Esophagus muscularis mucosa (tissue), 4 donors: ENCODE measurements at regions not wholly inside any gene's neighbourhood (a gene's known extent, or its start where the extent isn't known, plus 50 kb on each side); places are given as distances from the start of the nearest gene placed in this dataset.

Experiments used
- DNase-seq: peaks from one replicate; pipeline ENCODE4 v3.0.0-alpha.2; 2017; ENCODE audit errors: extremely low spot score
- H3K27ac ChIP-seq, 4 donors: fragments of 200-600 bp; sonication (generic); replicated peaks in 1 of 4; 1 replicate in 3 of 4; 2 replicates in 1 of 4; pipeline ENCODE4 v1.5.1; 2016 to 2019; ENCODE audit warnings: mild to moderate bottlenecking in 1 of 4
- H3K27me3 ChIP-seq, 4 donors: fragments of 200-600 bp; sonication (generic); one replicate each; pipeline versions ENCODE4 v1.5.1 to v1.6.0; 2016 to 2019
- H3K36me3 ChIP-seq, 4 donors: fragments of 200-600 bp; sonication (generic); one replicate each; pipeline ENCODE4 v1.5.1; 2016 to 2019
- H3K4me1 ChIP-seq, 4 donors: fragments of 200-600 bp; sonication (generic); one replicate each; pipeline ENCODE4 v1.5.1; 2016 to 2019
- H3K4me3 ChIP-seq, 4 donors: fragments of 200-600 bp; sonication (generic); 1 replicate in 2 of 4; 2 replicates in 2 of 4; pipeline ENCODE4 v1.5.1; 2016 to 2019; ENCODE audit warnings: mild to moderate bottlenecking in 4 of 4, moderate library complexity in 1 of 4
- H3K9me3 ChIP-seq, 4 donors: fragments of 200-600 bp; sonication (generic); 1 replicate in 3 of 4; 2 replicates in 1 of 4; pipeline ENCODE4 v1.5.1; 2016 to 2019
- EP300 ChIP-seq: sonication (generic); formaldehyde crosslinking; IDR thresholded peaks from one replicate; pipeline ENCODE4 v1.6.1; 2017; ENCODE audit warnings: antibody characterized with exemption
- POLR2A ChIP-seq: fragments of 450-650 bp; IDR thresholded peaks from one replicate; pipeline ENCODE4 v1.6.1; 2017; ENCODE audit warnings: antibody characterized with exemption, moderate library complexity, mild to moderate bottlenecking, low read depth
- POLR2AphosphoS5 ChIP-seq, 2 donors: sonication (generic); formaldehyde crosslinking; IDR thresholded peaks; one replicate each; pipeline ENCODE4 v1.6.1; 2017; ENCODE audit warnings: antibody characterized with exemption in 2 of 2
- WGBS: methylation state at CpG from one replicate; pipeline ENCODE4 v1.1.5; 2018; 5-methylcytosine and 5-hydroxymethylcytosine counted together
- intact Hi-C: fragments of 100-400 bp; cut with DNase I; formaldehyde crosslinking; loops from one replicate; pipeline ENCODE4 v1.15.1; 2023
- TF ChIP-seq, protein P1 (sequence below), 3 experiments: fragments of 200-600 bp in 2 of 3; fragments of 450-650 bp in 1 of 3; sonication (generic) in 2 of 3; IDR thresholded peaks; one replicate each; pipeline ENCODE4 v1.5.1; 2017 to 2019; ENCODE audit warnings: antibody characterized with exemption in 3 of 3, mild to moderate bottlenecking in 2 of 3, moderate library complexity in 1 of 3

DNA sequence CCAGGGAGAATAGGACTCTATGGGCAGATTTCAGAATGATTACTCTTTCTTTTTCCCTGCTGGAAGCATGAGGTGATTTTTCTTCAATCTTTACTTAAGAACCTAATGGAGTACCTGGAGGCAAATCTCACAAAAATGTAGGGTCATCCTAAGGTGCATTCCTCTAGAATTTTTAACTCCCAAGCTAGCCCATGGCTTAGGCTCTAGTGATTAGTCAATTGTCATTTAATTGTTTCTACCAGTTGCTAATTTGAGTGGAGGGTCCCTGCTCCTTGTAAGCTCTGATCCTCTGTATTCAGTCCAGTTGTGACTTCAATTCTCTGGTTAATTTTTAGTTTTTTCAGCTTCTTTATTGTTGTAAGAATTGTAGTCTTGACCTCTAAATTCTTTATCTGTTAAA, 467.0 kb downstream of the HTR1A start:
- no peaks in the 10 kb centered on the region for H3K36me3 ChIP-seq
- no peaks in the 10 kb centered on the region for H3K27me3 ChIP-seq
- intact Hi-C loops, result no loop called here
- H3K9me3 ChIP-seq, result no peaks in the 10 kb centered on the region
- H3K27ac ChIP-seq, result no peak overlapping the region
- no peak for DNase-seq
- H3K4me3 ChIP-seq, result no peak overlapping the region
- TF ChIP-seq POLR2A, result no peak
- no peak for TF ChIP-seq POLR2AphosphoS5 (IDR thresholded peaks at IDR 0.05)
- TF ChIP-seq, protein P1, sequence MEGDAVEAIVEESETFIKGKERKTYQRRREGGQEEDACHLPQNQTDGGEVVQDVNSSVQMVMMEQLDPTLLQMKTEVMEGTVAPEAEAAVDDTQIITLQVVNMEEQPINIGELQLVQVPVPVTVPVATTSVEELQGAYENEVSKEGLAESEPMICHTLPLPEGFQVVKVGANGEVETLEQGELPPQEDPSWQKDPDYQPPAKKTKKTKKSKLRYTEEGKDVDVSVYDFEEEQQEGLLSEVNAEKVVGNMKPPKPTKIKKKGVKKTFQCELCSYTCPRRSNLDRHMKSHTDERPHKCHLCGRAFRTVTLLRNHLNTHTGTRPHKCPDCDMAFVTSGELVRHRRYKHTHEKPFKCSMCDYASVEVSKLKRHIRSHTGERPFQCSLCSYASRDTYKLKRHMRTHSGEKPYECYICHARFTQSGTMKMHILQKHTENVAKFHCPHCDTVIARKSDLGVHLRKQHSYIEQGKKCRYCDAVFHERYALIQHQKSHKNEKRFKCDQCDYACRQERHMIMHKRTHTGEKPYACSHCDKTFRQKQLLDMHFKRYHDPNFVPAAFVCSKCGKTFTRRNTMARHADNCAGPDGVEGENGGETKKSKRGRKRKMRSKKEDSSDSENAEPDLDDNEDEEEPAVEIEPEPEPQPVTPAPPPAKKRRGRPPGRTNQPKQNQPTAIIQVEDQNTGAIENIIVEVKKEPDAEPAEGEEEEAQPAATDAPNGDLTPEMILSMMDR (IDR thresholded peaks at IDR 0.05), result no peak
- no peak for TF ChIP-seq EP300
- H3K4me1 ChIP-seq, result no peaks in the 10 kb centered on the region

DNA sequence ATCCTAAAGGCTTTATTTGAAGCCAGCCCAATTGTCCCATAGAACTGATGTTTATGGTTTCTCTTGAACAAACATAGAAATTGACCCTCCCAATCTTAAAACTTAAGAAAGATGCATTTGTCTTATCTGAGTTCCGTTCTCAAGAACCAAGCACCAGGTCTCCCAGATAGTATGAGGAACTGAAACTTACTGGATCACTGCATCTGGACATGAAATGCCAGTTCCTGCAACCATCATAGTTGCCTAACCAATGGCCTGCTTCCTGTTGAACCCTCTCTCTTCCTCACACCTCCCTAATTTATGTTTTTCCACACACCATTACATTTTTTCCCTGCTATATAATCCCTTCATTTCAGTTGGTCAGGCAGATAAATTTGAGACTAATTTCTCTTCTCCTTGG, 478.9 kb downstream of the HTR1A start:
- Histone ChIP-seq H3K36me3 (no peaks in the 10 kb centered on the region), H3K4me1 (no peaks in the 10 kb centered on the region), H3K9me3 (peaks cover 0 to 10% (median under 1%) of the 10 kb centered on the region in 4 donors), H3K4me3 (no peak overlapping the region), H3K27me3 (no peaks in the 10 kb centered on the region), H3K27ac (no peak overlapping the region)
- DNase-seq, result no peak
- intact Hi-C loops, result no loop called here
- TF ChIP-seq POLR2A, result no peak
- TF ChIP-seq, protein P1 (IDR thresholded peaks at IDR 0.05), result no peak
- no peak for TF ChIP-seq POLR2AphosphoS5 (IDR thresholded peaks at IDR 0.05)
- no peak for TF ChIP-seq EP300
- 91% methylated on average over 1 of the region's 1 CpG for WGBS

DNA sequence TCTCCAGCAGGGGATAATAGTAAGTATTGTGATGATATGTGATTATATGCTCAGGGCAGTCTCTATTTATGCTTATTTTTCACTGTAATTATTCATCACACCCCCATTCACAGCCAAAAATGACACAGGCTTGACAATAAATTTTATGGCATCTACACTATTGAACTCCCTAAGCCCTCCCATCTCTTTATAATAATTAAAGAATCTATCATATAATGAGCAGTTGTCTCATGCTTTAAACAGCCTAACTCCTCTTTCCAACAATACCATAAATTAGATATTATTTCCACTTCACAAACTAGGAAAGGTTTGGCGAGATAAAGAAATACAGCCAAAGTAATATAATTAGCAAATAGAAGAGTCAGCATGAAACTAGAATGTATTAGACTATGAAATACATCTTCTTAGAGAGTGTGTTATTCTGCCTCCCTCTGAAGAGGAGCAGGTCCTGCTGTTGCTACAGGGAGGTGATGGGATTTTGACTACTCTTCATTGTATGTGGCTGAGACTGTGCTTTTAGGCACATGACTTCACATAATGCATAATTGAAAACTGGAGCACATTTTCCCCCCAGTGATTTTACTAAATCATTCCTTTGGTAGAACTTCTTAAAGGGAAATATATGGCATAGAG, 488.8 kb downstream of the HTR1A start:
- intact Hi-C loops, result no loop called here
- Histone ChIP-seq H3K4me1 (no peaks in the 10 kb centered on the region), H3K27me3 (no peaks in the 10 kb centered on the region), H3K36me3 (no peaks in the 10 kb centered on the region), H3K27ac (no peak overlapping the region), H3K9me3 (peaks cover 0 to 10% (median 2%) of the 10 kb centered on the region in 4 donors), H3K4me3 (no peak overlapping the region)
- TF ChIP-seq EP300 (no peak), POLR2A (no peak), POLR2AphosphoS5 (IDR thresholded peaks at IDR 0.05) (no peak)
- TF ChIP-seq, protein P1 (IDR thresholded peaks at IDR 0.05), result no peak
- WGBS, result 77% methylated on average over 1 of the region's 1 CpG
- DNase-seq, result no peak

DNA sequence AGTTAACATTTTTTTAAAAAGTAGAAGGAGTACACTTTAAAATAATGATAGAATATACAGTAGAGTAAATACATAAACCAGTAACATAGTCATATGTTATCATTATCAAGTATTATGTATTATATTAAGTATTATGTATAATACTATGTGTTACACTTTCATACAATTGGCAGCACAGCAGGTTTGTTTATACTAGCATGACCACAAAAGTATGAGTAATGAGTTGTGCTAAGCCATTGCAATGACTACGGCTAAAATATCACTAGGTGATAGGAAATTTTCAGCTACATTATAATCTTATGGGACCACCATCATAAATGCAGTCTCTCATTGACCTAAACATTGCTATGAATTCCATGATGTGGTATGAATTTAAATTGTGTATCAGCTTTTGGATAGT, 506.0 kb downstream of the HTR1A start:
- WGBS, result 68% methylated on average over 1 of the region's 1 CpG
- TF ChIP-seq POLR2AphosphoS5 (IDR thresholded peaks at IDR 0.05), result no peak
- DNase-seq, result no peak
- Histone ChIP-seq H3K4me3 (no peak overlapping the region), H3K36me3 (no peaks in the 10 kb centered on the region), H3K27me3 (no peaks in the 10 kb centered on the region), H3K9me3 (no peaks in the 10 kb centered on the region), H3K27ac (no peak overlapping the region), H3K4me1 (no peaks in the 10 kb centered on the region)
- intact Hi-C loops, result no loop called here

DNA sequence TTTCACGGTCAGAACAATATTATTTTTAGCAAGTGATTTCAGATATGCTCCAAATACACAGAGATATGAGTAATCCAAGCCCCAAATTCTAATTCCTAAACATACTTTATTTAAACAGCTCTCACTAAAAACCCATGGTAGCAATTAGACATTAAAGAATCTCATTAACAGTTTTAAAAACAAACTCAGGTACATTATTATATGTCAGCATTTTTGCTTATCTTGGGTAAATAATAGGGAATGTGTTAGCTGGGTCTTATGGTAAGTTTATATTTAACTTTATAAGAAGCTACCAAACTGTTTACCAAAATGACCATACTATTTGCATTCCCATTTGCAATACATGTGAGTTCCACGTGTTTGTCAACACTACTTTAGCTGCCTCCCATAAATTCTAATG, 511.1 kb downstream of the HTR1A start:
- no peak for TF ChIP-seq EP300
- TF ChIP-seq POLR2A, result no peak
- TF ChIP-seq, protein P1 (IDR thresholded peaks at IDR 0.05), result no peak
- 30% methylated on average over 2 of the region's 2 CpGs for WGBS
- Histone ChIP-seq H3K36me3 (no peaks in the 10 kb centered on the region), H3K27me3 (no peaks in the 10 kb centered on the region), H3K27ac (no peak overlapping the region), H3K4me1 (no peaks in the 10 kb centered on the region), H3K9me3 (no peaks in the 10 kb centered on the region), H3K4me3 (no peak overlapping the region)
- intact Hi-C loops, result no loop called here
- DNase-seq, result no peak
